ENCODE measurements at regions not wholly inside any gene's neighbourhood (a gene's known extent, or its start where the extent isn't known, plus 50 kb on each side); places are given as distances from the start of the nearest gene placed in this dataset.

- TF ChIP-seq ZBTB33 (IDR thresholded peaks at IDR 0.05; ENCODE audit: borderline replicate concordance, low read depth) (no peak), RAD21 (IDR thresholded peaks at IDR 0.05; ENCODE audit: low read length) (no peak), EP300 (IDR thresholded peaks at IDR 0.05; ENCODE audit: borderline replicate concordance in 1 of 2, low read depth in 1 of 2, low read length in 1 of 2) (no peak), POLR2AphosphoS5 (IDR thresholded peaks at IDR 0.05; ENCODE audit: low read depth, low read length) (no peak), TAF1 (IDR thresholded peaks at IDR 0.05; ENCODE audit: borderline replicate concordance, low read depth, low read length) (no peak), EZH2phosphoT487 (IDR thresholded peaks at IDR 0.05; ENCODE audit: borderline replicate concordance, low read depth) (no peak), CTCF (IDR thresholded peaks at IDR 0.05) (no peak), RCOR1 (IDR thresholded peaks at IDR 0.05; ENCODE audit: low read length) (no peak), SMC3 (IDR thresholded peaks at IDR 0.05; ENCODE audit: low read depth, low read length) (no peak), MXI1 (IDR thresholded peaks at IDR 0.05; ENCODE audit: low read depth, low read length) (no peak), NRF1 (IDR thresholded peaks at IDR 0.05; ENCODE audit: low read depth, low read length) (no peak)
These were observed 68.6 kb upstream of the EPHA4 start for GRCh38 chr2:221640686-221641085.
